ENCODE measurements at regions not wholly inside any gene's neighbourhood (a gene's known extent, or its start where the extent isn't known, plus 50 kb on each side); places are given as distances from the start of the nearest gene placed in this dataset.
"Not testable (repeated sequence)": the region's sequence is repeated elsewhere in the genome, so short reads cannot be mapped to it uniquely, and the experiment has no call there.

DNA sequence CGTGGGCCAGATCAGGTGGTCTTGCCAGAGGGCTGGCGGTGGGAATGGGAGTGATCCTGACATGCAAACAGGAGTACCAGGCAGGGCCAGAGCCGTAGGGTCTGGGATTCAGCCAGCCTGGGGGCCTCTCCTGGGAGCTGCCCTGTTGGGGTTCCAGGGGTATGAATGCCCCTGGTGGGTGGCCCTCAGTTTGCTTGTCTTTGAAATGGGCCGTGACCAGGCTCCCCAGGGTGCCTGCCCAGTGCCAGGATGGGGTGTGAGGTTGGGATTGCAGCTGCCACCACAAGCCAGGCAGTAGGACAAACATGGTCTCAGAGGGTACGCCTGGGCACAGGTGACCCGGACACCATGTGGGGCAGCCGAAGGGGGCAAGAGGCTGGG, 168.8 kb downstream of the KIF26A start:
- H3K27ac Mint-ChIP-seq: no peak overlapping the region
- TF ChIP-seq, protein P1, sequence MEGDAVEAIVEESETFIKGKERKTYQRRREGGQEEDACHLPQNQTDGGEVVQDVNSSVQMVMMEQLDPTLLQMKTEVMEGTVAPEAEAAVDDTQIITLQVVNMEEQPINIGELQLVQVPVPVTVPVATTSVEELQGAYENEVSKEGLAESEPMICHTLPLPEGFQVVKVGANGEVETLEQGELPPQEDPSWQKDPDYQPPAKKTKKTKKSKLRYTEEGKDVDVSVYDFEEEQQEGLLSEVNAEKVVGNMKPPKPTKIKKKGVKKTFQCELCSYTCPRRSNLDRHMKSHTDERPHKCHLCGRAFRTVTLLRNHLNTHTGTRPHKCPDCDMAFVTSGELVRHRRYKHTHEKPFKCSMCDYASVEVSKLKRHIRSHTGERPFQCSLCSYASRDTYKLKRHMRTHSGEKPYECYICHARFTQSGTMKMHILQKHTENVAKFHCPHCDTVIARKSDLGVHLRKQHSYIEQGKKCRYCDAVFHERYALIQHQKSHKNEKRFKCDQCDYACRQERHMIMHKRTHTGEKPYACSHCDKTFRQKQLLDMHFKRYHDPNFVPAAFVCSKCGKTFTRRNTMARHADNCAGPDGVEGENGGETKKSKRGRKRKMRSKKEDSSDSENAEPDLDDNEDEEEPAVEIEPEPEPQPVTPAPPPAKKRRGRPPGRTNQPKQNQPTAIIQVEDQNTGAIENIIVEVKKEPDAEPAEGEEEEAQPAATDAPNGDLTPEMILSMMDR (IDR thresholded peaks at IDR 0.05): no peak
- no peak for ATAC-seq

DNA sequence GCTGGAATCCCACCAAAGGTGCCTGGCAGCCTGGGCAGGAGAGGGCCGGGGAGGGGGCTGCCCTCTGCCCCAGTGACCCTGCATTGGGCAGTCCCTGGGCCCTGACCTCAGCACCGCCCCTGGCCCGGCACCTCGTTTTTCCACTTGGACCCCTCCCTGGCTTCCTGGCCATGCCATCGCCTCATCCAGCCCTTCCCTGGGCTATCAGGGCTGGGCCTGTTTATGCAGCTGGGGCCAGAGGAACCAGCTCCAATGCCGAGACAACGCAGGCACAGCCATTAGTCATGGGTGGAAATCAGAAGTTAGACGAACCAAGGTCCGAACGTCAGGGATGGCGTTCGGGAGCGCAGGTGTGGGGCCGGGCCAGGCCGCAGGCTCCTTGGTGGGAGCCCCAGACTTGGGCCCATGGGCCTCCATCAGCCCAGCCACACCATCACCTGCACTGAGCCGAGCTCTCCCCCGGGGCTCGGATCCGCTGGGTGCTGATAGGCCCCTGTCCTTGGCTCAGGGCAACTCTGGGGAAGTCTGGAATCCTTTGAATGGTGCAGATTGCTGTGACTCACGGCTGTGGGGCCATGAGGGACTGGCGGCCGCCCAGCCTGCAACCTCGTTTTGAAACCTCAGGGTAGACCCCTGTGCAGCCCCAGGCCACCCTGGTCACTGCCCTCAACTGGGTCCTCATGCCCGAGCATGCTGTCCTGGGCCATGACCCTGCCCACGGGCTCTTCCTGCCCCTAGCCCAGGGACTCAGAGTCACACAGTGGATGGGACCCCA, 169.4 kb downstream of the KIF26A start:
- H3K9me3 ChIP-seq (ENCODE audit: control insufficient read depth, insufficient read depth, low read length): no peaks in the 10 kb centered on the region
- H3K4me3 ChIP-seq (ENCODE audit: low read length): no peak overlapping the region
- ATAC-seq (no peak), DNase-seq (no peak)
- H3K27me3 Mint-ChIP-seq (ENCODE audit: low read depth in 2 of 2): peaks cover 0 to 9% of the 10 kb centered on the region in 2 donors
- no peak overlapping the region for H3K27ac Mint-ChIP-seq
- intact Hi-C loops (cut with micrococcal nuclease): no loop called here
- TF ChIP-seq, protein P1 (IDR thresholded peaks at IDR 0.05): no peak
- H3K4me3 Mint-ChIP-seq: no peak overlapping the region
- H3K4me1 ChIP-seq (ENCODE audit: control insufficient read depth, insufficient read depth, low read length): no peaks in the 10 kb centered on the region
- no peaks in the 10 kb centered on the region for H3K4me1 Mint-ChIP-seq
- peaks cover 0 to 2% of the 10 kb centered on the region in 2 donors for H3K9me3 Mint-ChIP-seq
- H3K36me3 ChIP-seq (ENCODE audit: control insufficient read depth, insufficient read depth, low read length): no peaks in the 10 kb centered on the region
- no peak overlapping the region for H3K27ac ChIP-seq (ENCODE audit: low read length)
- WGBS (ENCODE audit: insufficient coverage): 93% methylated on average over 25 of the region's 25 CpGs
- no peaks in the 10 kb centered on the region for H3K27me3 ChIP-seq (ENCODE audit: control insufficient read depth, insufficient read depth, low read length)
- H3K36me3 Mint-ChIP-seq: no peaks in the 10 kb centered on the region

More for the DNA sequence above, 168.8 kb downstream of the KIF26A start:
- H3K4me1 Mint-ChIP-seq: no peaks in the 10 kb centered on the region
- no peak for DNase-seq
- no peaks in the 10 kb centered on the region for H3K27me3 ChIP-seq (ENCODE audit: control insufficient read depth, insufficient read depth, low read length)
- H3K9me3 Mint-ChIP-seq: peaks cover 0 to 2% of the 10 kb centered on the region in 2 donors
- no peak overlapping the region for H3K4me3 ChIP-seq (ENCODE audit: low read length)
- no peaks in the 10 kb centered on the region for H3K36me3 Mint-ChIP-seq
- H3K27me3 Mint-ChIP-seq (ENCODE audit: low read depth in 2 of 2): peaks cover 0 to 4% of the 10 kb centered on the region in 2 donors
- H3K27ac ChIP-seq (ENCODE audit: low read length): no peak overlapping the region
- intact Hi-C loops (cut with micrococcal nuclease): no loop called here
- H3K4me1 ChIP-seq (ENCODE audit: control insufficient read depth, insufficient read depth, low read length): no peaks in the 10 kb centered on the region
- no peaks in the 10 kb centered on the region for H3K36me3 ChIP-seq (ENCODE audit: control insufficient read depth, insufficient read depth, low read length)
- no peak overlapping the region for H3K4me3 Mint-ChIP-seq
- 84% methylated on average over 7 of the region's 7 CpGs for WGBS (ENCODE audit: insufficient coverage)
- H3K9me3 ChIP-seq (ENCODE audit: control insufficient read depth, insufficient read depth, low read length): no peaks in the 10 kb centered on the region

DNA sequence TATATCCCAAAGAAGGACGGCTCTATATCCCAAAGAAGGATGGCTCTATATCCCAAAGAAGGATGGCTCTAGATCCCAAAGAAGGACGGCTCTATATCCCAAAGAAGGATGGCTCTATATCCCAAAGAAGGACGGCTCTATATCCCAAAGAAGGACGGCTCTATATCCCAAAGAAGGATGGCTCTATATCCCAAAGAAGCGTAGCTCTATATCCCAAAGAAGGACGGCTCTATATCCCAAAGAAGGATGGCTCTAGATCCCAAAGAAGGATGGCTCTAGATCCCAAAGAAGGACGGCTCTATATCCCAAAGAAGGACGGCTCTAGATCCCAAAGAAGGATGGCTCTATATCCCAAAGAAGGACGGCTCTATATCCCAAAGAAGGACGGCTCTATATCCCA, 170.1 kb downstream of the KIF26A start:
- H3K27me3 ChIP-seq (ENCODE audit: control insufficient read depth, insufficient read depth, low read length); H3K4me3 Mint-ChIP-seq; H3K4me1 ChIP-seq (ENCODE audit: control insufficient read depth, insufficient read depth, low read length); H3K27ac ChIP-seq (ENCODE audit: low read length); ATAC-seq; H3K9me3 ChIP-seq (ENCODE audit: control insufficient read depth, insufficient read depth, low read length); H3K36me3 Mint-ChIP-seq; DNase-seq; H3K9me3 Mint-ChIP-seq; H3K4me1 Mint-ChIP-seq; H3K4me3 ChIP-seq (ENCODE audit: low read length); H3K27ac Mint-ChIP-seq; H3K27me3 Mint-ChIP-seq (ENCODE audit: low read depth in 2 of 2); intact Hi-C loops (cut with micrococcal nuclease); H3K36me3 ChIP-seq (ENCODE audit: control insufficient read depth, insufficient read depth, low read length): not testable (repeated sequence)
- 85% methylated on average over 10 of the region's 10 CpGs for WGBS (ENCODE audit: insufficient coverage)

DNA sequence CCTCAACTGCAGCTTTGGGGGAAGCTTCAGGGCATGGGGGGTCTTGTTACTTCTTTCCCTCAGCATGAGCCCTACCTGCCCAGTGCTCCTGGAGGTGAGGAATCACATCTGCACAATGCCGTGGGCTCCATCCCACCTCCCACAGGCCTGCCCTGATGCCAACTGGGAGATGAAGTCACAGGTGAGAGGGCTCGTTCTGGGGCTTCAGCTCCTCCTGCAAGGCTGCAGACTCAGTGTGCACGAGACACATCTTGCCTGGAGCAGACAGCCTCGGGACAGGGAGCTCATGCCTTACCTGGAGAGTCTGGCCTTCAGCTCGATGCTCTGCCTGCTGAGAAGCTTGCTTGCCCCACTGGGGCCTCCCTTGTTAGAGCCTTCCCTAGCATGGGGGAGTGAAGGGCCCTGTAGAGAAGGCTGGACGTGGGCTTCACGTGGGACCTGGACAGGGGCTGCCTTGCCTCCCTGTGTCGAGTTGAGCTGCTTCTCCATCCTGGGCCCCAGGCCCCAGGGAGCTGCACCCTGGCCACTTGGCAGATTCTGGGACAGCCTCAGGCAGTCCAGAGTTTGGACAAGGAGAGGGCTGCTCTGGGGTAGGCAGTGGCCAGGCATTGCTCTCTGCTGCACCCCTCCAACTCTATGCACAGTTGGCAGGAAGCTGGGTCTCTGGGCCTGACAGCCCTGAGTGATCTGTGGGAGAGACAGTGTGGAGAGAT, 171.4 kb downstream of the KIF26A start:
- Mint-ChIP-seq H3K36me3 (no peaks in the 10 kb centered on the region), H3K4me1 (no peaks in the 10 kb centered on the region), H3K27me3 (ENCODE audit: low read depth in 2 of 2) (peaks cover 0 to 9% of the 10 kb centered on the region in 2 donors), H3K4me3 (no peak overlapping the region), H3K27ac (no peak overlapping the region), H3K9me3 (peaks cover 0 to 2% of the 10 kb centered on the region in 2 donors)
- Histone ChIP-seq H3K36me3 (ENCODE audit: control insufficient read depth, insufficient read depth, low read length) (no peaks in the 10 kb centered on the region), H3K27me3 (ENCODE audit: control insufficient read depth, insufficient read depth, low read length) (no peaks in the 10 kb centered on the region), H3K27ac (ENCODE audit: low read length) (no peak overlapping the region), H3K4me3 (ENCODE audit: low read length) (no peak overlapping the region), H3K9me3 (ENCODE audit: control insufficient read depth, insufficient read depth, low read length) (no peaks in the 10 kb centered on the region), H3K4me1 (ENCODE audit: control insufficient read depth, insufficient read depth, low read length) (no peaks in the 10 kb centered on the region)
- intact Hi-C loops (cut with micrococcal nuclease): no loop called here
- ATAC-seq: no peak
- no peak for DNase-seq
- TF ChIP-seq, protein P1 (IDR thresholded peaks at IDR 0.05): no peak
- WGBS (ENCODE audit: insufficient coverage): 77% methylated on average over 8 of the region's 8 CpGs
